ENCODE measurements at regions not wholly inside any gene's neighbourhood (a gene's known extent, or its start where the extent isn't known, plus 50 kb on each side); places are given as distances from the start of the nearest gene placed in this dataset. TPM values are rescaled to one million over a fixed set of nuclear protein-coding genes. Genes with fewer than 3 reads are reported as not detected.

GRCh38 chr4:14952352-14952751, 49.9 kb upstream of the CPEB2 start:
- Histone ChIP-seq H3K36me3 (ENCODE audit: insufficient read depth, low read length) (no peaks in the 10 kb centered on the region), H3K4me1 (ENCODE audit: control insufficient read depth, insufficient read depth, low read length) (no peaks in the 10 kb centered on the region), H3K9me3 (replicated peaks; ENCODE audit: low read length) (no peaks in the 10 kb centered on the region), H3K4me3 (ENCODE audit: low read length) (no peak overlapping the region), H3K27me3 (ENCODE audit: control insufficient read depth, insufficient read depth, low read length) (peaks cover 8% of the 10 kb centered on the region), H3K9ac (ENCODE audit: low read depth, low read length) (no peak overlapping the region), H3K4me2 (ENCODE audit: low read length) (no peak overlapping the region)

Small RNAs in the stretch of these regions (small RNA-seq; reads per million reads assigned to genes)
- not detected for gene RF00092
